Right kidney (tissue), 1 donor: ENCODE measurements at regions not wholly inside any gene's neighbourhood (a gene's known extent, or its start where the extent isn't known, plus 50 kb on each side); places are given as distances from the start of the nearest gene placed in this dataset.
"Not testable (repeated sequence)": the region's sequence is repeated elsewhere in the genome, so short reads cannot be mapped to it uniquely, and the experiment has no call there.

Experiments used
- DNase-seq: peaks from one replicate; pipeline ENCODE4 v3.0.0-alpha.2; 2016

DNA sequence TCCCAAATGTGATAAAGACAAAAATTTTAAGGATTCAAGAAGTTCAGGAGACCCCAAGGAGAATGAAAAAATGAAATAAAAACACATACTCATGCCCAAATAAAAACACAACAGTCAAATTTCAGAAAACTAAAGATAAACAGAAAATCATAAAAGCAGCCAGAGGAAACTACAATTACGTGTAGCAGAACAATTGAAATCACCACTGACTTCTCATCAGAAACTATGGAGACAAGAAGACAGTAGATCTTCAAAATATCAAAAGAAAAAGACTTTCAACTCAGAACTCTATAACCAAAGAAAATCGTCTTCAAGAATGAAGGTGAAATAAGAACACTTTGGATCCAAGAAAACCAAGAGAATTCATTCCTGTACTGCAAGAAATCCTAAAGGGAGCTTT is 54.9 kb downstream of the DIO3 start:
- no peak for DNase-seq

DNA sequence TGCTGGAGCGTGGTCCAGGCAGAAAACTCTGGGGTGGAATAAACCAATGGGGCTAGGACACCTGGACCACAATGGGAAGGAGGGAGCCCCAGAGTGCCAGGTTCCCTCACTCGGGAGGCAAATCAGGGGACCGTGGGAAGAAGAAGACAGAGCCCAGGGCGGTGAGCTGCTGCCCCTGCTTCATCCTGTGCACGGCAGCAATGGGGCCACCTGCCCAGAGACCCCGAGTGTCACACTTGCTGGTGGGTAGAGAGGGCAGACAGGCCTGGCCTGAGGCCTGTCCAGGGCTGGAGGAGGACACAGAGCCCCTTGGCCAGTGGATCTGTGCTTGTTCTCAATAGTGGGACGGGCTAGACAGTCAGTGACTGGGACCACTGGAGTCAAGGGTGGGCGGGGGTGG is 58.2 kb downstream of the DIO3 start:
- no peak for DNase-seq

DNA sequence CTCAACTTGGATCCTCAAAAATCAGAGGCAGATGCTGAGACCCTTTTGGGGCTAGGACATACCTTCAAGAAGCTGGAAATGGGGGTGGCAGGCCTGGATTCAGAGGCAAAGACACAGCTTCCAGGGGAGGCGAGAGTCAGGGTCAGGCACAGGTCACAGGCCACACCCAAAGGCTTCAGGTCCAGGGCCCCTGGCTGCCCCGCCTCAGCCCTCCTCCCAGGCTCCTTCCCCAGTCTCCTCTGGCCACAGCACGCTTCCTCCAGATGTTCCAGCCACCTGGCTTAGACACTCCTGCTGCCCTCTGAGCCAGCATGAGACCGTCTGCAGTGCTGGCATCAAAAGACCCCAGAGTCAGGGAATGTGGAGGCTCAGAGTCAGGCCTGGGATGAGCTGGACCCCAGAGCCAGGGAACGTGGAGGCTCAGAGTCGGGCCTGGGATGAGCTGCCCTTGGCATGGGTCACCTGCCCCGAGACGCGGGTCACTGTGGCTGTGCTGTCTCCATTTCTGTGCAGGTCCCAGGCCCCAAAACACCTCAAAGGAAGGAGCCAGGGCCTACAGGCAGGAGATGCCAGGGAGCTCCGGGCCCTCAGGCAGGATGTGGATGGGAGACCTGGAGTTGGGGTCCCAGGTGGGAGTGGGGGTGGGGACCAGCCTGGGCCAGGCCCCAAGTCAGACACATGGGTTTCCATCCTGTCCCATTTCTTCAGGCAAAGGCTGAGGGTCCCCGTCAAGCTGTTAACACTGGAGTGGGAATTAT is 58.9 kb downstream of the DIO3 start:
- no peak for DNase-seq

DNA sequence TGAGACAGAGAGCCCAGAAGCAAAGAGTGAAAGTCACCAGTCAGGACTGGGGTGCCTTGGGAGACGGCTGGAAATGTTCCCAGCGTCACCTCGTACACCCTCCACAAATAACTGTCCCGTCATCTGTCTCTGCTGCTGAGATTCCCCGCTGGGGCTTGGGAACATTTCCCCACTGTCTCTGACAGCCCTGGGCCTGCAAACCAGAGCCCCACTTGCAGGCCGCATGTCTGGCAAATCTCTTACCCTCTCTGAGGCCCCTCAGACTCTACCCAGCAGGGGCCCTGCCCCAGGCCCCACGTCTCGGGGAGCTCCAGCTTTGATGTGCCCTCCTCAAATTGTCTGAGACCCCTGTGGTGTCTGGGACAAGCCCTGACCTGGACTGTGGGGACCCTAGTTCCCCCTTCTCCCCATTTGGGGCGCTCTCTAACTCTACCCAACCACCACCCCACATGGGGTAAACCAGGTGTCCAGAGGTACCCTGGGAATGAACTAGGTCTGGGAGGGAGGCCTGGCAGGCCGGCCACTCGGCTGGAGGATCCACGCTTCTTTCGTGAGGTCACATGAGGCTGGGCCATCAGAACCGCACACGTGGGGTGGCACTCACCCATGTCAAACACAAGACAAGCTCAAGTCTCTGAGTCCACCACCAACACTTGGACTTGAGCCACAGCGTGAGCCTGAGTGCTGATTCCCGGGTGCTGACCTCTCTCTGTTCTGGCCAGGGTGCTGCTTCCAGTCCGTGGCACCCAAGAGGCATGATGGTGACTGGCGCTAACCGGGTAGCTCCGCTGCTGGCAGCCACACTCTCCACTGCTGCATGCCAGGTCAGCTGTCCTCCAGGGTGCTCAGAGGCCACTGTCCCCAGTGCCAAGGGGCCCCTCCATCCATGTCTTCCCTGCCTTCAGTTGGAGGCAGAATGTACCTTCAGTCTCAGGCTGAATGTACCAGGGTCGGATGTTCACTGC is 59.8 kb downstream of the DIO3 start:
- DNase-seq = no peak

DNA sequence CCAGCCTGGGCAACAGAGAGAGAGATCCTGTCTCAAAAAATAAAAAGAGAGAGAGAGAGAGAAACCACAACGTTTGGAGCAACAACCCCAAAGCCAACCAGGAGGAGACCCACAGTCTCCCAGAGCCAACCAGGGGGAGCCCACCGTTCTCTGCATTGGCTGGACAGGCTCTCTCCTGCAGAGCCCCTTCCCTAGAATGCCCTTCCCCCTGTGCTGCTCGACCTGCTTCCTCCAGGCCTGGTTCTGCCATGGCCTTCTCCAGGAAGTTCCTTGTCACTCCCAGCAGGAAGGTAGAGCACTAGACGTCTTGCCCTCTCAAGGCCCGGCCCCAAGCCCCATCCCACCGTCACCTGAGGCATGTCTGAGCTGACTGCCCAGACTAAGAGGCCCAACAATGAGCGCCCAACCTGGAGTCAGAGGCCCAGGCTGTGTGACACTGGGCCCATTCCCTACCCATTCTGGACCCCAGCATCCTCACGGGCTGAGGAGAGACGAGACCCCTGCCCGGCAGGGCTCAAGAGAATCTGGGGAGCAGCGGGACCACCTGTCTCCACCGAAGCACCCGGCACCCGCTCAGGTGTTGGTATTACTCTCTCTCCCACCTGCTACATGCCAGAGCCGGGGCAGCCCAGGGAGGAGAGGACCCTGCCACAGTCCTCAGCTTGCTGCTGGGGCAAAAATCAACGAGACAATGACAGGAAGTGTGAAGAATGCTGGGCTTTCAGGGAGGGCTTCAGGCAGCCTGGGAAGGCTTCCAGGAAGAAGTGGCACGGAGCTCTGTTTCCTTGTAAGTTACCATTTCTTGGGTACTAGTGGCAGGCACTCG is 61.2 kb downstream of the DIO3 start:
- no peak for DNase-seq

DNA sequence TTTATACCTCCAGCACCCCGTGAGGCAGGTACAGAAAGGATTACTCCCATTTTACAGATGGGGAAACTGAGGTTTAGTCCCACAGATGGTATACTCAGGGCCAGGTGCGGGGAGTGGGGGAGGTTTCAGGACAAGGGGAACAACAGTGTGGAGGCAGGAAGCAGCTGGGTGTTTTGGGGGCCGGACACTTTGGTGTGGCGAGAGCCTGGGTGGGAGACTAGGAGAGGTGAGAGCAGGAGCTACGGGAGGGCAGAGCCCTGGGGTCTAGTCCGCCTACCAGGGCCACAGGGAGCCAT is 61.7 kb downstream of the DIO3 start:
- no peak for DNase-seq

DNA sequence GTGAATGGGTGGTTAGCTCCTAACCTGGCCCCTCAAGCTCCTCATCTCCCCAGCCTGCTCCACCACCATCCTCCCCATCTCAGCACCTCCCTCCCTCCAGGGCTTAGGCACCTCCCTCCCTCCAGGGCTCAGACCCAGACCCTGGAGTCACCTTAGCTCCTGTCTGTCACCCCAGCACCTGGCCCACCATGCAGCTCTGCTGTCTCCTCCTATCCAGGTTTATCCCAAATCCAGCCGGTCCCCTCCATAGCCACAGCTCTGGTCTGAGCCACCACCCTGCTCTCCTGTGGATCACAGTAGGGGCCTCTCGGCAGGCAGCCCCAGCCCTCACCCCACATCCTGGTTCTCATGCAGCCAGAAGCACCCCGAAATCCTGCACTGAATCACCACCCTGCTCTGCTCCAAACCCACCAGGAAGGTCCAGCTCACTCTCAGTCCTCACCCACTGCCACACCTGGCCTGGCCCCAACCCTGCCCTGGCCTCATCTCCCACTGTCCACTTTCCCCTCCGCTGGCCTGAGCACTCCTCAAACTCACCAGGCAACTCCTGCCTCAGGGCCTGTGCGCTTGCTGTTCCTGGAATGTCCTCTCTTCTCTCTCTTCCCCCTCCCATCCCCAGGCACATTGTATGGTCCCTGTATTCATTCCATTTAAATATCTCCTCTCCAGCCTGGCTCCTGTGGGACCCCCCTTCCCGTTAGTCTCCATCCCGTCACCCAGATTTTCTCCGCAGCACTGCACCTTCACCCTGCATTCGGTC is 62.6 kb downstream of the DIO3 start:
- DNase-seq = no peak

DNA sequence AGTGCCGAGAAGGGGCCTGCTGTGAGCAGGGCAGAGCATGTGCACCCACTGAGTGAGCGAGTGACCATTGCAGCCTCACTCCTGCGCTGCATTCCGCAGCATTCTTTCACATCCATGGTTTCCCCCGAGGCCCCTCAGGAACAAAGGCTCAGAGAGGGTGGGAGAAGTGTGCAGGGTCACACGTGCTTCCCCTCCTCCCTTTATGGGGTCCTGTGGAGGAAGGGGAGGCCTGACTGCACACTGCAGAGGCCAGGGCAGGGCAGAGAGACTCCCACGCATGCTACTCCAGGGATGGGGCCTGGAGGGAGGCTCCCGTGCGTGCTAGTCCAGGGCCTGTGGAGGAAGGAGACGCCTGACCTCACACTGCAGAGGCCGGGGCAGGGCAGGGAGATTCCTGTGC is 63.2 kb downstream of the DIO3 start:
- DNase-seq = peak; percentile 34

DNA sequence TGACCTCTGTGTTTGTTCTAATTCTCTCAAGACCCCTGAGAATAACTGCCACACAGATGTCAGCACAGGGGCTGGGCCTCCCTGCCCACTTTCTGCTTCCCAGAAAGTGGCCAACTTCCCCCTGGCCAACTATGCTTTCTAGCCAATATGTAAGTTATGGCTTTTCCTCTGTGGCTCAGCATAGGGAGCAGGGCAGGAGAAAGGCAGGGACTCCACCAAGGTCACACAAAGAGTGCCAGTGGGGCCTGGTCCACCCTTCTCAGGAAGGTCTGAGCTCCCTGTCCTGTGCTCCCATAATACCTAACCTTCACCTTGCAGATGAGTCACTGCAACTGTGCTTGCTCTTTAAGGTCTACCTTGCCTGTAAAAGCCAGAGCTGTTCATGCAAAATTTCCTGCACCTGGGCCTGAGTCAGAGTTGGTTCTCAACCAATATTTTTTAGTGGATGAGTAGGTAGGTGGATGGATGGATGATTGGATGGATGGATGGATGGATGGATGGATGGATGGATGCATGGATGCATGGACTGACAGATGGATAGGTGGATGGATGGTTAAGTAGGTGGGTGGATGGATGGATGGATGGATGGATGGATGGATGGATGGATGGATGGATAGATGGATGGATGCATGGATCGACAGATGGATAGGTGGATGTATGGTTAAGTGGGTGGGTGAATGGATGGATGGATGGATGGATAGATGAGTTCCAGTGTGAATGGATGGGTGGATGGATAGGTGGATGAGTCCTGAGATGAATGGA is 64.2 kb downstream of the DIO3 start:
- DNase-seq = no peak

DNA sequence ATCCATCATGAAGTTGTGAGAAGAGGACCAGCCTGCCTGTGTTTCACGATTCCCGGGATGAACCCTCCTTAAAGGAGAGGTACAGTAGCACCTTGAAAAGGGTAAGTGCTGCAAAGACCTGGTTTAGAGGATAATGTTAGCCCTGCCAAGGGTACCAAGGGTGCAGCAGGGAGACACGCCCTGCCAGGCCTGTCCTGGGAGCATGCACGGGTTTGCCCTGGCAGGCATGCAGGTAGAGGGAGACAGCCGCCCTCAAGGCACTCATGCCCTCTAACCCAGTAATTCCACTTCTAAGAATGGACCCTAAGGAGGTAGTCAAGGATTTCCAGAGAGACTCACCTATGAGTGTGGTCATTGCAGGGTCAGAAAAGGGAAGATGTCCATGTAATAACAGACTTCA is 65.0 kb downstream of the DIO3 start:
- no peak for DNase-seq

DNA sequence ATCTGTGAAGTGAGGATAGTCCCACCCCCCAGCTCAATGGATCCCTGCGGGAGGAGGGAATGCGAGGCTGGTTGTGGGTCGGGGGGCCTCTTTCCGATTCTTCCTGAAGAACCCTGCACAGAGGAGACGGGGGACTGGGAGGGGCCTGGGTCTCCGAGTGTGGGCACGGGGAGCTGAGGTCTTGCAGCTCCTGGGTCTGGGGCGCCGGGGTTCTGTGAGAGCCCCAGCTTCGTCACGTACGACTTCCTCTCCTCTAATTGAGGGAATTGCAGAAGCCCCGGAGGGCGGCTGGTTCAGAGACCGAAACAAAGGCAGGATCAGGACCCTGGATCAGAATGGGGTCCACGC is 66.6 kb downstream of the DIO3 start:
- no peak for DNase-seq

DNA sequence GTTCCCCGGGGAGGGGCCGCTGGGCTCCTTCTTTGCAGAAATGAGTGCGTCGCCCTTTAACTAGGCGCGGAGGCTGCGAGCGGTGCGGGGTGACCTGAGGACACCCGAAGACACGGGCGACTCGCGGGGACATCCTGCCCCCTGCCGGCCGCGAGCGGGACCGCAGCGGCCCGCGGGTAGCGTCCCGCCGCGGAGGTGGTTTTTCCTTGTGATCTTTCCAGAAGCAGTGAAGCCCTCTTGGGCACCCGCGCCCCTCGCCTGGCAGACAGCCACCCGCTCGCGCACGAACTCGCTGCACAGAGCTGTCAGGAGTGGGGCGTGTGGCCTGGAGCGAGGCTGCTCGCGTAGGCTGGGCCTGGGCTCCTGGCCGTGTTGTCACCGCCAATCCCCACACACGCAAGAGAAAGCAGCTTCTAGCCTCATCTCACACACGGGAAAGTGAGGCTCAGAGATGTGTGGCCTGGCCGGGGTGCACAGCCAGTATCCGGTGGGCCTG is 67.2 kb downstream of the DIO3 start:
- DNase-seq = peak; percentile 84

DNA sequence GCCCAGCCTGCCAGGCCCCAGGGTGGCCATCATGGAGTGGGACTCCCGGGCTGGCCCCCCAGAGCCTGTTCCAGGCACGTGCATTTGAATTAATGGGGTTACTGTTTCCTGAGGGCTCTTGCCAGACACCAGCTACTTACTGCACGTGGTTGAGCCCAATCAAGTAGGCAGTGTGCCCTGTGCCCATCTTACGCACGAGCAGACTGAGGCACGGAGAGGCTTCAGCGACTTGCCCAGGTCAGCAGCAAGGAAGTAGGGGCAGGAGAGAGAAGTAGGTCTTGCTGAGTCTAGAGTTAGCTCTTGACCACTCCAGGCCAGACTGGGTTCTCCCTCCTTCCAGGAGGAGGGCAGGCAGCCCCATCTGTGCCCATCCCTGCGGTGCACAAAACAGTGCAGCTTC is 67.7 kb downstream of the DIO3 start:
- DNase-seq = no peak

DNA sequence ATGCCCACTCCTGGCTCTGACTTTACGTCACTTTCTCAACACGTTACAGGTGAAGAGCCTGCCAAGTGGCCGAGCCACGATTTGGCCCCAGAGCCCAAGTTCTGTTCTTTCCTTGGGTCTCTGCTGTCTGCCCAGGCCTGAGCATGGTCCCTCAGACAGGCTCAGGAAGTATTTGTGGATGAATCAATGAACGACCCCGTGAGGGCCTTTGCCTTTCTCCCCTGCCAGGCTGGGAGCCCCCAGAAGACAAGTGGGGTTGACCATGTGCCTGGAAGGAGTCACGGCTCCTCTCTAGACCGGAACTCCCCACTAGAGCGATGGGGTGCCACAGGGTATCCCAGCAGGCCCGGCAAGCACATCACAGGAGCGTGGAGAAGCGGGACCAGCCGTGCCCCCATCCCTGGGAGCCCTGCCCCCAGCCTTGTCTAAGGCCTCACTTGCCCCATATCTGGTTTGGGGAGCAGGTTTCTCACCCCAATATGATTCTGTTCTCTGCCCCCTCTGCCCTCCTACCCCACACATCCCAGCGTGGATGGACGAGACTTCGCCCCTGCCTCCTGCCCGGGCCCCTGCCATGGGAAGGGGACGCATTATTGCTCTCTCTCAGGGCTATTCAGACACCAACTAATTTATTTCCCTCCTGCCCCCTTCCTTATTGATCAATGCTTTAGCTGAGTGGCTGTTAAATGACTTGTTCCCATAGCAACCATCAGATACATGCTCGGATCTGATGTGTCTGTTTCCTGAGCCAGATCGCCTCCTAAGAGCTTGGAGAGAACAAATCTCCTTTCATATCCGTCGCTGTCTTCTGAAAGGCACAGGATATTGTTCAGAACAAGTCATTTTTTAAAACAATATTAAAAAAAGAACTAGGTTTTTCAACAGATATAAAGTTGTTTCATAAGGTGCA is 69.0 kb downstream of the DIO3 start:
- DNase-seq = no peak

DNA sequence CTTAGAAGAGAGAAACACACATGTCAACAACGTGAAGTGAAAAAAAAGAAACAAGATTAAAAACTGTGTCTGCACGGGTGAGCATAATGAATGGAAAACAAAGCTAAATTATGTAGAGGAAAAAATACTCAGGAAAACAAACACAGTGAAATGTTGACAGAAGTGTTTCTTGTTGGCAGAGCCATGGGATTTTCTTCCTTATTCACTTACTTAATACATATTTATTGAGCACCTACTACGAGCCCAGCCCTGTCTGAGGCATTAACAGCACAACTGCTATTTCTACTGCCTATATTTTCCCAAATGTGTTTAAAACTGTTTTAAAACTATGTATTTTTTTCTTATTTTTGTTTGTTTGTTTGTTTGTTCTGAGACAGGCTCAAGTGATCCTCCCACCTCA is 69.9 kb downstream of the DIO3 start:
- no peak for DNase-seq

DNA sequence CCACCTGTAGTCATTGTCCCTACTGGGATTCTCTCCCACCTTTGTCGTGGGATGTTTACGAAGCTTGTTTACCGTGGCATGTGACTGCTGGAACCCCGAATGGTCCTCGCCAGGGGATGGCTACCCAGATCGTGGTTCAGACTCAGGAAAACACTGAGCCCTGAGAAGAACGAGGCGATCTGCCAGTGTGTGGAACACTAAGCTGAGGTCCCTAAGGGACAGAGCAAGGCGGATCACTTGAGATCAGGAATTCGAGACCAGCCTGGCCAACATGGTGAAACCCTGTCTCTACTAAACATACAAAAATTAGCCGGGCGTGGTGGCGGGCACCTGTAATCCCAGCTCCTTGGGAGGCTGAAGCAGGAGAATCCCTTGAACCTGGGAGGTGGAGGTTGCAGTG is 70.7 kb downstream of the DIO3 start:
- DNase-seq = not testable (repeated sequence)

DNA sequence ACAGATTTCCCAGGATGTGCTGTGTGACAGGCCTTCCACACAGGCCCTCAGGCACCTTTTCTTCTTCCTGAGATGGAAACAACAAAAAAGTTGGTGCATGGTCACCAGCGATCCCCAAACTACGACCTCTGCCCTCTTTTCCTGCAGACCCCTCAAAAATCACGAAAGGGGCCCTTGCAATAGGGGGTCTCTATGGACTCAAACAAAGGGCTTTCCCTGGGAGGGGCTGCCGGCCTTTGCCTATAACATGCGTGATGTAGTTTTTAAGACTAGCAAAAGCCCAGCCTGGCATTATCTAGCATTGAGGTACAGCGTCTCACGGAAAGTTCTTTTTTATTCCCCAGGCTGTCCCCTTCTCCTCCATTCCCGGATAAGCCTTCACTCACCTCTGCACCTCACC is 71.2 kb downstream of the DIO3 start:
- DNase-seq = no peak

DNA sequence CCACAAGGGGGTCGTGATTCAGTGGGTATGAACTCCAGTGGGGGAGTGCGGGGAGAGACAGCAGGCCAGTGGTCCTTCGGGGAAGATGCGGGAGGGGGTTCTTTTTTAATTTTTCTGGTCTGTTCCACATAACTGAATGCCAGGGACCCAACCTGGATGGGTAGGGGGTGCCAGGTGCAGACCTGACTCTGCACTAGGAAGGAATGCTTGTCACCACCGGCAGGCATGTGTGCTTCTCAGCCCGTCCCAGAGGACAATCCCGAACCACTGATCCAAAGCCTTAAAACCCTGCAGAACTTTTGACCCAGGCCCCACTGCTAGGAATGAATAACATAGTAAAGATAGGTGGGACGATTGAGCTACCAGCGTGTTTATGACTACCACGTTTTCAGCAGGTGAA is 72.0 kb downstream of the DIO3 start:
- DNase-seq = no peak

DNA sequence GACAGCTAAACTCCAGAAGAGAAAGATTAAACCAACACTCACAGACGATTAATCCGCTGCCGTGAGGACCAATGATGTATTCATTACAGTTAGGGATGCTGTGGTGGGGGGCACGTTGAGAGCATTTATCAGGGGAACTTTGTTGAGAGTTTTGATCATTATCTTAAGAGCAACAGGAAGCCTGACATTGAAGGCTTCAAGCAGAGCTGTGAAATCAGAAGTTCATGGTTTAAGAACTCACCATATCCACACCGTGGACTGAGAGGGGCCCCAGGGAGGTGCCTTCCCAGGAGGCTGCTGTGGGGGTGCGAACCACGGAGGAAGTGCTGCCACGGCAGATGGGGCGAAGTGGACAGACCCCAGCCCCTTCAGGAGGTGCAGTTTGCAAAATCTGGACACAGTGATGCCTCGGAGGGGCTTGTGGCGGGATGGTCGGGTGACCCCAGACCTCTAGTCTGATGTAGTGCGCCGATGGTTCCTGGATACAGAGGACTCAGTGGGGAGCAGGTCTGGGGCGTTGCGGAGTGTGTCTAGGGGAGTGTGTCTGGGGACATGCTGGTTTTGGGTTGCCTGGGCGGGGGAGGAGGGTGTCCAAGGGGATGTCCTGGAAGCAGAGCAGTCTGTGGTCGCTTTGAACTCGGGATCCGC is 73.0 kb downstream of the DIO3 start:
- DNase-seq = no peak
